ENCODE measurements at regions not wholly inside any gene's neighbourhood (a gene's known extent, or its start where the extent isn't known, plus 50 kb on each side); places are given as distances from the start of the nearest gene placed in this dataset.

DNA sequence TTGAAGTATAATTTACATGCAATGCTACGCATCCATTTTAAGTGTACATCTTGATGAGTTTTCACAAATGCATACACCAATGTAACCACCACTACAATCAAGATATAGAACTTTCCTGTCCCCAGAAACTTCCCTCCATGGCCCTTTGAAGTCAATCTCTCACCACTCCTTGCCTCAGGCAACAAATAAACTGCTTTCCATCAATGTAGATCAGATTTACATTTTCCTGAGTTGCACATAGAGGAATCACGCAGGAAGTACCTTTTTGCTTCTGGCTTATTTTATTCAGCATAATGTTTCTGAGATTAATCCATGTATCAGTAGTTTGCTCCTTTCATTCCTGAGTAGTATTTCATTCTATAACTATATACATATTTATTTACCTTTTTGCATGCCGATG lies 59.6 kb upstream of the NNAT start:
- Histone ChIP-seq H3K4me2 (ENCODE audit: low read length) (no peak overlapping the region), H3K79me2 (ENCODE audit: low read length) (no peaks in the 10 kb centered on the region), H3K9me3 (ENCODE audit: insufficient read depth, low read length) (peaks cover 22% of the 10 kb centered on the region), H3K27me3 (ENCODE audit: low read depth, low read length) (peaks cover 34% of the 10 kb centered on the region), H2AFZ (ENCODE audit: low read depth, low read length) (no peak overlapping the region), H4K20me1 (ENCODE audit: insufficient read depth, low read length) (no peaks in the 10 kb centered on the region), H3K4me3 (ENCODE audit: low read length) (no peak overlapping the region), H3K4me1 (ENCODE audit: low read length) (no peaks in the 10 kb centered on the region), H3K36me3 (replicated peaks; ENCODE audit: low read depth, low read length) (no peaks in the 10 kb centered on the region), H3K27ac (ENCODE audit: low read length) (no peak overlapping the region), H3K9ac (ENCODE audit: low read length) (no peak overlapping the region)
- TF ChIP-seq, protein P1, sequence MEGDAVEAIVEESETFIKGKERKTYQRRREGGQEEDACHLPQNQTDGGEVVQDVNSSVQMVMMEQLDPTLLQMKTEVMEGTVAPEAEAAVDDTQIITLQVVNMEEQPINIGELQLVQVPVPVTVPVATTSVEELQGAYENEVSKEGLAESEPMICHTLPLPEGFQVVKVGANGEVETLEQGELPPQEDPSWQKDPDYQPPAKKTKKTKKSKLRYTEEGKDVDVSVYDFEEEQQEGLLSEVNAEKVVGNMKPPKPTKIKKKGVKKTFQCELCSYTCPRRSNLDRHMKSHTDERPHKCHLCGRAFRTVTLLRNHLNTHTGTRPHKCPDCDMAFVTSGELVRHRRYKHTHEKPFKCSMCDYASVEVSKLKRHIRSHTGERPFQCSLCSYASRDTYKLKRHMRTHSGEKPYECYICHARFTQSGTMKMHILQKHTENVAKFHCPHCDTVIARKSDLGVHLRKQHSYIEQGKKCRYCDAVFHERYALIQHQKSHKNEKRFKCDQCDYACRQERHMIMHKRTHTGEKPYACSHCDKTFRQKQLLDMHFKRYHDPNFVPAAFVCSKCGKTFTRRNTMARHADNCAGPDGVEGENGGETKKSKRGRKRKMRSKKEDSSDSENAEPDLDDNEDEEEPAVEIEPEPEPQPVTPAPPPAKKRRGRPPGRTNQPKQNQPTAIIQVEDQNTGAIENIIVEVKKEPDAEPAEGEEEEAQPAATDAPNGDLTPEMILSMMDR (IDR thresholded peaks at IDR 0.05; ENCODE audit: low read depth, low read length), result no peak
- no peak for TF ChIP-seq EZH2phosphoT487 (IDR thresholded peaks at IDR 0.05; ENCODE audit: low read depth)

DNA sequence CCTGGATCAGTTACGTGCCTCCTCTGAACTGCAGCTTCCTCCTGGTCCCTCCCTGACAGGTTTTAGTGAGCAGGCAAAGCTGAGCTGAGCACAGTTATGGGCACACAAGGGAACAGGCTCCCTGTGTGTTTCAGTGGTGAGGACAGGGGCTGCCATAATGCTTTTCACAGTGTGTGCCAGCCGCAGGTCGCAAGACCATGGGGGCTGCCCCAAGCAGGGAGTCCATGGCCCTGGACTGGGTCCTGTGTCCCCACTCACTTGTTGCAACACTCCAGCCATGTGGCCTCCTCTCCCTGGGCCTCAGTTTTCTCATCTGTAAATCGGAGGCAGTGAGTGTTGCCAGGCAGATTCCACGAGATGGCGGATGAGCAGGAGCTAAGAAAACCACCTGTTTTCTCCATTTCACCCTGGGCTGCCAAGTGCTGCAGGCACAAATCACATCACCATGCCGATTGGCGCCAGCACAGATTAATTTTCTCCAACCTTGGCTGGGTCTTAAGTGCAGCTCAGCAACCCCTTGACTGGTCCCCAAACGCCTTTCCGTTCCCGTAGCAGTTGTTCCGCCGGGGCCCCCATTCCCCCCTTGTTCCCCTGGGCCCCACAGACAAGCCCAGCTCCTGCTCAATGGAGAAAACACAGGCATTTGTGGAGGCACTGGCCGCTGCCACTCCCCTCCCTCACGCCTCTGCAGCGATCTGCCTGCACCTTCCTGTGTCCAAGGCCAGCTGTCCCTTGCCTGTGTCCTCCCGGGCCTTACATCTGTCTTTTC lies 57.1 kb upstream of the NNAT start:
- Histone ChIP-seq H3K79me2 (ENCODE audit: low read length) (no peaks in the 10 kb centered on the region), H3K9me3 (ENCODE audit: insufficient read depth, low read length) (peaks cover 9% of the 10 kb centered on the region), H4K20me1 (ENCODE audit: insufficient read depth, low read length) (no peaks in the 10 kb centered on the region), H3K36me3 (replicated peaks; ENCODE audit: low read depth, low read length) (no peaks in the 10 kb centered on the region), H3K4me1 (ENCODE audit: low read length) (no peaks in the 10 kb centered on the region), H2AFZ (ENCODE audit: low read depth, low read length) (no peak overlapping the region), H3K4me3 (ENCODE audit: low read length) (no peak overlapping the region), H3K9ac (ENCODE audit: low read length) (no peak overlapping the region), H3K27me3 (ENCODE audit: low read depth, low read length) (peaks cover 44% of the 10 kb centered on the region), H3K27ac (ENCODE audit: low read length) (no peak overlapping the region), H3K4me2 (ENCODE audit: low read length) (no peak overlapping the region)
- TF ChIP-seq, protein P1 (IDR thresholded peaks at IDR 0.05; ENCODE audit: low read depth, low read length), result no peak
- no peak for TF ChIP-seq EZH2phosphoT487 (IDR thresholded peaks at IDR 0.05; ENCODE audit: low read depth)

DNA sequence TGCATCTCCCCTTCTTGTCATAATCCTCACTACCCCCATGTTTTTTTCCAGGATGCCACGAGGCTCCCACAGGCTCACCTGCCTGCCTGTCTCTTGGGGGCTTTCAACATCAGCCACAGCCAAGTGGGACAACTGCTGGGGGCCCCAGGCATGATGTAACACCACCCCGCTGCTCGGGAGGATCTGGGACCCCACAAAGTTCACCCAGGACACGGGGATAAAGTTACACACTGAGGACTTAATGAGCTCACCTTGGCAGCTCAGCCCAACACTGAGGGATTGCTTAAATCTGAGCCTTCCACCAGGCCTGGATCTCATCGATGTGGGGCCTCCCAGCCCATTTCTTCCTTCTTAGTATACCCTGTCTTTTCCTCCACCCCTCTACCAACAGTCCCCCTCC lies 56.4 kb upstream of the NNAT start:
- H3K27ac ChIP-seq (ENCODE audit: low read length), result no peak overlapping the region
- no peak overlapping the region for H3K4me2 ChIP-seq (ENCODE audit: low read length)
- TF ChIP-seq EZH2phosphoT487 (IDR thresholded peaks at IDR 0.05; ENCODE audit: low read depth), result no peak
- TF ChIP-seq, protein P1 (IDR thresholded peaks at IDR 0.05; ENCODE audit: low read depth, low read length), result no peak
- 0 out of 2 replicates have a peak, but pooled peaks cover 4% of the 10 kb centered on the region for H3K9me3 ChIP-seq (ENCODE audit: insufficient read depth, low read length)
- H4K20me1 ChIP-seq (ENCODE audit: insufficient read depth, low read length), result no peaks in the 10 kb centered on the region
- H3K4me3 ChIP-seq (ENCODE audit: low read length), result no peak overlapping the region
- H3K27me3 ChIP-seq (ENCODE audit: low read depth, low read length), result peaks cover 44% of the 10 kb centered on the region
- H2AFZ ChIP-seq (ENCODE audit: low read depth, low read length), result no peak overlapping the region
- no peak overlapping the region for H3K9ac ChIP-seq (ENCODE audit: low read length)
- H3K36me3 ChIP-seq (replicated peaks; ENCODE audit: low read depth, low read length), result no peaks in the 10 kb centered on the region
- no peaks in the 10 kb centered on the region for H3K79me2 ChIP-seq (ENCODE audit: low read length)
- H3K4me1 ChIP-seq (ENCODE audit: low read length), result no peaks in the 10 kb centered on the region

Data from OCI-LY3 (cell line).